K562 (cell line): ENCODE measurements at regions not wholly inside any gene's neighbourhood (a gene's known extent, or its start where the extent isn't known, plus 50 kb on each side); places are given as distances from the start of the nearest gene placed in this dataset.

Experiments
- ATAC-seq: fragments of 200-7000 bp; cut with Tn5 transposase; 3 replicates; pipeline ENCODE4 v1.9.1; 2020; ENCODE audit warnings: moderate library complexity
- BruUV-seq: library from RNA; stranded (reverse); fragments of 400-500 nt; replicated peaks from 2 replicates; lab custom pipeline; 2021; lab: Mats Ljungman, UMichigan
- CTCF ChIA-PET: fragments of 300-600 bp; formaldehyde crosslinking; extraction: SDS; loops from one replicate; lab custom pipeline; 2021; ENCODE audit warnings: low intra/inter-chr PET ratio; lab: Yijun Ruan, JAX
- POLR2A ChIA-PET: fragments of 300-600, 350-650 bp; sonication (Branson Sonifier 250); formaldehyde crosslinking; extraction: SDS; loops from one replicate; lab custom pipeline; 2021; ENCODE audit warnings: antibody characterized with exemption, inconsistent platforms; lab: Yijun Ruan, JAX
- DNase-seq, 4 experiments: peaks; one replicate each; pipeline versions ENCODE4 v3.0.0 to v3.0.0-alpha.2; 2011 to 2018; ENCODE audit warnings: low spot score in 3 of 4, mixed read lengths in 3 of 4; ENCODE audit errors: extremely low read depth in 1 of 4
- FAIRE-seq: peaks from 2 replicates; lab custom pipeline; 2011; peaks lifted over from hg19 to GRCh38; lab: Jason Lieb, UNC
- H2AFZ ChIP-seq: 2 replicates; pipeline ENCODE4 v1.6.0; 2011; ENCODE audit warnings: low read depth, low read length, control low read depth, inconsistent platforms
- H3K27ac ChIP-seq: fragments of 200-600 bp; 3 replicates; pipeline ENCODE4 v1.8.0; 2011; ENCODE audit warnings: low read depth, mild to moderate bottlenecking, control low read depth, inconsistent platforms, low read length, moderate library complexity, mixed read lengths; ENCODE audit errors: extremely low read depth
- H3K27me3 ChIP-seq, 2 experiments: fragments of 300-600 bp in 1 of 2; 2 replicates in 1 of 2; 3 replicates in 1 of 2; pipeline versions ENCODE4 v1.6.0 to v1.8.0; 2011; ENCODE audit warnings: inconsistent platforms in 2 of 2, low read length in 2 of 2, mild to moderate bottlenecking in 1 of 2, mixed read lengths in 1 of 2, moderate library complexity in 1 of 2; ENCODE audit not compliant: control insufficient read depth in 2 of 2, insufficient read depth in 2 of 2
- H3K36me3 ChIP-seq: fragments of 300-600 bp; 3 replicates; pipeline ENCODE4 v1.8.0; 2011; ENCODE audit warnings: mild to moderate bottlenecking, low read length, inconsistent platforms; ENCODE audit not compliant: control insufficient read depth, insufficient read depth
- H3K4me1 ChIP-seq, 2 experiments: fragments of 200-600 bp in 1 of 2; replicated peaks in 1 of 2; 2 replicates in 1 of 2; 3 replicates in 1 of 2; pipeline versions ENCODE4 v1.5.1 to v1.8.0; 2011; ENCODE audit warnings: inconsistent platforms in 2 of 2, low read length in 2 of 2, mild to moderate bottlenecking in 1 of 2, mixed read lengths in 1 of 2, moderate library complexity in 1 of 2; ENCODE audit not compliant: control insufficient read depth in 2 of 2, insufficient read depth in 2 of 2
- H3K4me2 ChIP-seq: 2 replicates; pipeline ENCODE4 v1.6.1; 2011; ENCODE audit warnings: low read length, control low read depth, inconsistent platforms, mixed read lengths; ENCODE audit not compliant: insufficient read depth
- H3K4me3 ChIP-seq: fragments of 200-600 bp; sonication (generic), shearing (Covaris generic); 2 replicates; pipeline ENCODE4 v1.5.1; 2016; ENCODE audit warnings: control low read depth, inconsistent platforms
- H3K79me2 ChIP-seq: fragments of 200-600 bp; 3 replicates; pipeline ENCODE4 v1.8.0; 2011; ENCODE audit warnings: low read length, inconsistent platforms; ENCODE audit not compliant: control insufficient read depth, insufficient read depth
- H3K9ac ChIP-seq, 2 experiments: 2 replicates each; pipeline versions ENCODE4 v1.6.0 to v1.6.1; 2011; ENCODE audit warnings: low read depth in 2 of 2, low read length in 2 of 2, control low read depth in 1 of 2, inconsistent platforms in 1 of 2, mild to moderate bottlenecking in 1 of 2, mixed read lengths in 1 of 2; ENCODE audit not compliant: insufficient read depth in 1 of 2
- H3K9me1 ChIP-seq: one replicate; pipeline ENCODE4 v1.6.0; 2011; ENCODE audit warnings: inconsistent platforms, mild to moderate bottlenecking, low read length, moderate library complexity; ENCODE audit not compliant: control insufficient read depth, insufficient read depth
- H3K9me3 ChIP-seq: replicated peaks from 2 replicates; pipeline ENCODE4 v1.5.1; 2011; ENCODE audit warnings: low read depth, low read length, inconsistent platforms; ENCODE audit not compliant: control insufficient read depth, insufficient read depth
- H4K20me1 ChIP-seq: replicated peaks from 2 replicates; pipeline ENCODE4 v1.6.1; 2011; ENCODE audit warnings: low read length, inconsistent platforms, mixed read lengths; ENCODE audit not compliant: control insufficient read depth, insufficient read depth
- BHLHE40 ChIP-seq: IDR thresholded peaks from 2 replicates; pipeline ENCODE4 v1.6.1; 2011; ENCODE audit warnings: low read length, improper control_type of control experiment
- MTA1 ChIP-seq: fragments of 450-650 bp; IDR thresholded peaks from 2 replicates; pipeline ENCODE4 v1.6.1; 2017; ENCODE audit warnings: borderline replicate concordance
- THAP7 ChIP-seq: fragments of 250-450 bp; sonication (Bioruptor Pico); IDR thresholded peaks from 2 replicates; pipeline ENCODE4 v1.5.0; 2021
- ZFP36 ChIP-seq: fragments of 150-350 bp; IDR thresholded peaks from 2 replicates; pipeline ENCODE4 v1.6.1; 2018; ENCODE audit warnings: low read length, low read depth; ENCODE audit not compliant: partially characterized antibody
- WGBS: fragments of 100-300 bp; shearing (Covaris generic); methylation state at CpG from one replicate; pipeline ENCODE4 v1.1.6; 2016; ENCODE audit warnings: low coverage, mixed read lengths; ENCODE audit not compliant: insufficient coverage; ENCODE audit errors: missing lambda C conversion rate; 5-methylcytosine and 5-hydroxymethylcytosine counted together
- in situ Hi-C: fragments of 300-500 bp; cut with MboI; formaldehyde crosslinking; loops from 4 replicates; pipeline ENCODE4 v1.15.0; 2018; ENCODE audit warnings: inconsistent platforms, mixed read lengths
- intact Hi-C: fragments of 100-400 bp; cut with micrococcal nuclease; formaldehyde crosslinking; loops from 2 replicates; pipeline ENCODE4 v1.14.2; 2022
- TF ChIP-seq, protein P1 (sequence below): fragments of 200-400 bp; formaldehyde crosslinking; IDR thresholded peaks from 2 replicates; pipeline ENCODE4 v1.6.1; 2017; ENCODE audit warnings: mild to moderate bottlenecking, low read depth, low read length, moderate library complexity

DNA sequence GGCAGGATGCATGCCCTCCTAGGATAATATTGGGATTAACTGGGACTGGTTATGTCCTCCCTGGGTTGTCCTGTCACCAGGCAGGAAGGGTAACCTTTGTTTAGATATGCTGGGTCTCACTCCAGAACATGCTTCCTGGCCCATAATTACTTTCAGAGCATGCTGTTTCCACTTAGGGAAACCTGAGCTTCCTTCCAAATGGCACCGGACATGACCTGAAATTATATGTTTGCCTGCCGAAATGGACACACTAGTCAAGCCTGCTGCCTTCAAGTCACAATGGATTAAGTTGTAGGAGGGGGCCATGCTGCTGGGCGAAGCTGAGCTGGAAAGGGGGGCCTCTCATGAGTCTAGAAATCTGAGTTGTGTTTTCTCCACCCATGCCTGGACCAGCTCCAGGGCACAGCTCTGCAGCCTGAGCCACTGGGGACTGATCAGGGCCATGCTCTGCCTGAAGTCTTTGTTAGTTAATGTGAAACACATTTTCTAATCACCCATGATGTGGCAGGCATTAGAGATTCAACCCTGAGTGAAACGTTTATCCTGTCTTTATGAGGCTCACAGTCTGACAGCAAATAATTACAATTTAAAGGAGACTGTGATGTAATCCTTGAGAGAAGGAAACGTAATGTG lies 273.3 kb downstream of the TNS1 start:
- in situ Hi-C loops = no loop called here
- Histone ChIP-seq H2AFZ (no peak overlapping the region), H3K4me1 (no peaks in the 10 kb centered on the region), H3K36me3 (no peaks in the 10 kb centered on the region), H3K4me3 (no peak overlapping the region), H3K27ac (no peak overlapping the region), H4K20me1 (no peaks in the 10 kb centered on the region), H3K4me2 (no peak overlapping the region), H3K79me2 (no peaks in the 10 kb centered on the region), H3K9me3 (no peaks in the 10 kb centered on the region), H3K27me3 (peaks cover 0 to 19% of the 10 kb centered on the region in 2 experiments; a peak in 4 of 5 replicates), H3K9ac (no peak overlapping the region), H3K9me1 (no peaks in the 10 kb centered on the region)
- ChIA-PET POLR2A (no interaction called here), CTCF (no interaction called here)
- DNase-seq = no peak
- no peak for ATAC-seq
- TF ChIP-seq THAP7 = no peak
- TF ChIP-seq MTA1 = no peak
- intact Hi-C loops = no loop called here
- 0% methylated on average over 5 of the region's 5 CpGs for WGBS
- no peak for FAIRE-seq
- no TSS peak for BruUV-seq

GRCh38 chr2:217727801-217728200 lies 275.0 kb downstream of the TNS1 start:
- no peaks in the 10 kb centered on the region for H4K20me1 ChIP-seq
- no peaks in the 10 kb centered on the region for H3K36me3 ChIP-seq
- ChIA-PET CTCF (no interaction called here), POLR2A (no interaction called here)
- H2AFZ ChIP-seq = no peak overlapping the region
- DNase-seq (no peak), FAIRE-seq (no peak), ATAC-seq (no peak)
- peaks cover 2 to 25% of the 10 kb centered on the region in 2 experiments; a peak in 4 of 5 replicates for H3K27me3 ChIP-seq
- no peaks in the 10 kb centered on the region for H3K9me1 ChIP-seq
- no peak overlapping the region for H3K4me2 ChIP-seq
- no peaks in the 10 kb centered on the region for H3K9me3 ChIP-seq
- no peaks in the 10 kb centered on the region for H3K79me2 ChIP-seq
- in situ Hi-C loops (no loop called here), intact Hi-C loops (no loop called here)
- no peak overlapping the region for H3K4me3 ChIP-seq
- TF ChIP-seq, protein P1, sequence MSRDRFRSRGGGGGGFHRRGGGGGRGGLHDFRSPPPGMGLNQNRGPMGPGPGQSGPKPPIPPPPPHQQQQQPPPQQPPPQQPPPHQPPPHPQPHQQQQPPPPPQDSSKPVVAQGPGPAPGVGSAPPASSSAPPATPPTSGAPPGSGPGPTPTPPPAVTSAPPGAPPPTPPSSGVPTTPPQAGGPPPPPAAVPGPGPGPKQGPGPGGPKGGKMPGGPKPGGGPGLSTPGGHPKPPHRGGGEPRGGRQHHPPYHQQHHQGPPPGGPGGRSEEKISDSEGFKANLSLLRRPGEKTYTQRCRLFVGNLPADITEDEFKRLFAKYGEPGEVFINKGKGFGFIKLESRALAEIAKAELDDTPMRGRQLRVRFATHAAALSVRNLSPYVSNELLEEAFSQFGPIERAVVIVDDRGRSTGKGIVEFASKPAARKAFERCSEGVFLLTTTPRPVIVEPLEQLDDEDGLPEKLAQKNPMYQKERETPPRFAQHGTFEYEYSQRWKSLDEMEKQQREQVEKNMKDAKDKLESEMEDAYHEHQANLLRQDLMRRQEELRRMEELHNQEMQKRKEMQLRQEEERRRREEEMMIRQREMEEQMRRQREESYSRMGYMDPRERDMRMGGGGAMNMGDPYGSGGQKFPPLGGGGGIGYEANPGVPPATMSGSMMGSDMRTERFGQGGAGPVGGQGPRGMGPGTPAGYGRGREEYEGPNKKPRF = no peak
- TF ChIP-seq ZFP36 (no peak), BHLHE40 (0 out of 2 replicates have a peak, but pooled peaks have one; percentile 23)
- H3K9ac ChIP-seq = no peak overlapping the region
- no peak overlapping the region for H3K27ac ChIP-seq
- BruUV-seq = no TSS peak
- 0% methylated on average over 2 of the region's 7 CpGs for WGBS
- H3K4me1 ChIP-seq = no peaks in the 10 kb centered on the region
